ENCODE measurements at regions not wholly inside any gene's neighbourhood (a gene's known extent, or its start where the extent isn't known, plus 50 kb on each side); places are given as distances from the start of the nearest gene placed in this dataset.
A peak's percentile ranks its signal among the peaks of the same experiment; 100 is the strongest.

DNA sequence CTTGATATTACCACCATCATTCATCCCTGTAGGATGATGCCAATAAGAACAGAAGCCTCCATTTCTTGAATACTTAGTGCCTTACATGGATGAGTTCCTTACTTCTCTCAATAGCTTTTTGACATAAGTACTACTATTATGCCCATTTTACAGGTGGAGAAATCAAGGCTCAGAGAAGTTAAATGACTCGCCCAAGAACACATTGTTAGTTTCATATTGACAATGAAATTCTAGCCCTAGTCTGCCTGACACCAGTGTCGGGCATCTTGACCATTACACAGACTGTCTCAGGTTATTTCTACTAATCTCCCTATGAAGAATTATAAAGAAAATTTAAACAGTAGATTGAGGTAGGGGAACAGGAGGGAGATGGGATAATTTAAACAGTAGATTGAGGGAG, 52.5 kb upstream of the ARL8B start:
- Histone ChIP-seq H4K20me1 (ENCODE audit: insufficient read depth, low read length) (no peaks in the 10 kb centered on the region), H3K9ac (ENCODE audit: insufficient read depth, low read depth, low read length) (no peak overlapping the region), H3K9me3 (ENCODE audit: low read length) (no peaks in the 10 kb centered on the region), H2AFZ (ENCODE audit: low read length) (no peak overlapping the region), H3K79me2 (ENCODE audit: insufficient read depth, low read length) (no peaks in the 10 kb centered on the region), H3K4me3 (replicated peaks in 1 of 3; ENCODE audit: insufficient read depth in 1 of 3, low read depth in 2 of 3, low read length in 3 of 3) (no peak overlapping the region), H3K4me2 (ENCODE audit: low read depth, low read length) (no peak overlapping the region), H3K36me3 (replicated peaks in 1 of 2; ENCODE audit: control insufficient read depth in 1 of 2, insufficient read depth in 2 of 2, low read length in 2 of 2) (no peaks in the 10 kb centered on the region), H3K27ac (ENCODE audit: extremely low read length, insufficient read depth, low read length) (no peak overlapping the region), H3K27me3 (ENCODE audit: control insufficient read depth in 1 of 2, insufficient read depth in 2 of 2, low read length in 2 of 2) (peaks cover 0 to 19% of the 10 kb centered on the region in 2 experiments; a peak in 2 of 5 replicates), H3K4me1 (ENCODE audit: insufficient read depth, low read length) (peaks cover 4% of the 10 kb centered on the region; the same call in 1 of the 2 replicates)
- in situ Hi-C loops (cut with HindIII; ENCODE audit: extremely low pct_ligation_motif_present, low pct_unique_long_range_greater_than_20kb) (no loop called here), intact Hi-C loops (cut with micrococcal nuclease; ENCODE audit: unreplicated experiment) (no loop called here)
- 0% methylated on average over 2 of the region's 2 CpGs for WGBS (ENCODE audit: low lambda C conversion rate)
- no peak for DNase-seq (ENCODE audit: low spot score)
- ATAC-seq = no peak
- POLR2A ChIA-PET = no interaction called here
- no peak for FAIRE-seq
- CTCF ChIA-PET (ENCODE audit: low intra/inter-chr PET ratio, low total read pairs) = no interaction called here
- TF ChIP-seq ASH2L (IDR thresholded peaks at IDR 0.05; ENCODE audit: insufficient read length, low read depth, low read length) (no peak), ZNF629 (CRISPR knock-in tag; conservative IDR thresholded peaks at IDR 0.05) (peak; percentile 27; the same call in 1 of the 2 replicates)
- no TSS peak for BruUV-seq (replicated peaks)

DNA sequence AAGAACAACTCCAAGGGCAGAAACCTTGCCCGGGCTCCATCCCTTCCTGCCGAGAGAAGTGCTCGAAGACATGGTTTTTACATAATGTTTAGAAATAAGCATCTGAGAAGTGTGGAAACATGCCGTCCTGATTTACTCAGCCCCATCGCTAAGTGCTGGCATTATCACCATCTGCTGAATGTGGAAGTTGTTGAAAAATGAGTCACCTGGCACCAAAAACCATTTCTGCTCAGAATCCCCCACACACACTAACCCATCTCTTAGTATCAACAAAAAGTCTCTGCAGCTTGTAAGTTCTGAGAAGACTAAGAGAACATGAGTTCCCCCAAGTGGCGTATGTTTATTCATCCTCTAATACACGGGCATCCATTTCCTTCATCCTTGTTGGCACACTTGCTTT, 51.0 kb upstream of the ARL8B start:
- no peak overlapping the region for H2AFZ ChIP-seq (ENCODE audit: low read length)
- no peaks in the 10 kb centered on the region for H3K79me2 ChIP-seq (ENCODE audit: insufficient read depth, low read length)
- intact Hi-C loops (cut with micrococcal nuclease; ENCODE audit: unreplicated experiment) (no loop called here), in situ Hi-C loops (cut with HindIII; ENCODE audit: extremely low pct_ligation_motif_present, low pct_unique_long_range_greater_than_20kb) (no loop called here)
- POLR2A ChIA-PET = no interaction called here
- TF ChIP-seq ZNF484 (CRISPR knock-in tag; IDR thresholded peaks at IDR 0.05; ENCODE audit: borderline replicate concordance, low read depth) = no peak
- TF ChIP-seq SIN3A (IDR thresholded peaks at IDR 0.05; ENCODE audit: borderline replicate concordance, low read depth, low read length) = no peak
- TF ChIP-seq SCMH1 (CRISPR knock-in tag; IDR thresholded peaks at IDR 0.05; ENCODE audit: borderline replicate concordance) = no peak
- TF ChIP-seq, protein P1, sequence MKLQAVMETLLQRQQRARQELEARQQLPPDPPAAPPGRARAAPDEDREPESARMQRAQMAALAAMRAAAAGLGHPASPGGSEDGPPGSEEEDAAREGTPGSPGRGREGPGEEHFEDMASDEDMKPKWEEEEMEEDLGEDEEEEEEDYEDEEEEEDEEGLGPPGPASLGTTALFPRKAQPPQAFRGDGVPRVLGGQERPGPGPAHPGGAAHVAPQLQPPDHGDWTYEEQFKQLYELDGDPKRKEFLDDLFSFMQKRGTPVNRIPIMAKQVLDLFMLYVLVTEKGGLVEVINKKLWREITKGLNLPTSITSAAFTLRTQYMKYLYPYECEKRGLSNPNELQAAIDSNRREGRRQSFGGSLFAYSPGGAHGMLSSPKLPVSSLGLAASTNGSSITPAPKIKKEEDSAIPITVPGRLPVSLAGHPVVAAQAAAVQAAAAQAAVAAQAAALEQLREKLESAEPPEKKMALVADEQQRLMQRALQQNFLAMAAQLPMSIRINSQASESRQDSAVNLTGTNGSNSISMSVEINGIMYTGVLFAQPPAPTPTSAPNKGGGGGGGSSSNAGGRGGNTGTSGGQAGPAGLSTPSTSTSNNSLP (IDR thresholded peaks at IDR 0.05; ENCODE audit: low read depth, low read length) = no peak
- TF ChIP-seq, protein P2, sequence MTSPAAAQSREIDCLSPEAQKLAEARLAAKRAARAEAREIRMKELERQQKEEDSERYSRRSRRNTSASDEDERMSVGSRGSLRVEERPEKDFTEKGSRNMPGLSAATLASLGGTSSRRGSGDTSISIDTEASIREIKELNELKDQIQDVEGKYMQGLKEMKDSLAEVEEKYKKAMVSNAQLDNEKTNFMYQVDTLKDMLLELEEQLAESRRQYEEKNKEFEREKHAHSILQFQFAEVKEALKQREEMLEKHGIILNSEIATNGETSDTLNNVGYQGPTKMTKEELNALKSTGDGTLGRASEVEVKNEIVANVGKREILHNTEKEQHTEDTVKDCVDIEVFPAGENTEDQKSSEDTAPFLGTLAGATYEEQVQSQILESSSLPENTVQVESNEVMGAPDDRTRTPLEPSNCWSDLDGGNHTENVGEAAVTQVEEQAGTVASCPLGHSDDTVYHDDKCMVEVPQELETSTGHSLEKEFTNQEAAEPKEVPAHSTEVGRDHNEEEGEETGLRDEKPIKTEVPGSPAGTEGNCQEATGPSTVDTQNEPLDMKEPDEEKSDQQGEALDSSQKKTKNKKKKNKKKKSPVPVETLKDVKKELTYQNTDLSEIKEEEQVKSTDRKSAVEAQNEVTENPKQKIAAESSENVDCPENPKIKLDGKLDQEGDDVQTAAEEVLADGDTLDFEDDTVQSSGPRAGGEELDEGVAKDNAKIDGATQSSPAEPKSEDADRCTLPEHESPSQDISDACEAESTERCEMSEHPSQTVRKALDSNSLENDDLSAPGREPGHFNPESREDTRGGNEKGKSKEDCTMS (CRISPR knock-in tag; conservative IDR thresholded peaks at IDR 0.05) = no peak
- TF ChIP-seq ZSCAN25 (CRISPR knock-in tag; IDR thresholded peaks at IDR 0.05) = no peak
- no peak for TF ChIP-seq MIER2 (CRISPR knock-in tag; IDR thresholded peaks at IDR 0.05)
- no peak for TF ChIP-seq ISX (CRISPR knock-in tag; conservative IDR thresholded peaks at IDR 0.05)
- no peak for TF ChIP-seq MAF1 (CRISPR knock-in tag; IDR thresholded peaks at IDR 0.05; ENCODE audit: borderline replicate concordance)
- DNase-seq (ENCODE audit: low spot score) (no peak), ATAC-seq (no peak), FAIRE-seq (no peak)
- peaks cover 8% of the 10 kb centered on the region; the same call in 1 of the 2 replicates for H3K4me1 ChIP-seq (ENCODE audit: insufficient read depth, low read length)
- H3K4me2 ChIP-seq (ENCODE audit: low read depth, low read length) = no peak overlapping the region
- H3K4me3 ChIP-seq (replicated peaks in 1 of 3; ENCODE audit: insufficient read depth in 1 of 3, low read depth in 2 of 3, low read length in 3 of 3) = no peak overlapping the region
- peaks cover 0 to 19% of the 10 kb centered on the region in 2 experiments; a peak in 2 of 5 replicates for H3K27me3 ChIP-seq (ENCODE audit: control insufficient read depth in 1 of 2, insufficient read depth in 2 of 2, low read length in 2 of 2)
- H3K9me3 ChIP-seq (ENCODE audit: low read length) = no peaks in the 10 kb centered on the region
- 30% methylated on average over 5 of the region's 7 CpGs for WGBS (ENCODE audit: low lambda C conversion rate)
- BruUV-seq (replicated peaks) = no TSS peak
- CTCF ChIA-PET (ENCODE audit: low intra/inter-chr PET ratio, low total read pairs) = no interaction called here
- no peak overlapping the region for H3K27ac ChIP-seq (ENCODE audit: extremely low read length, insufficient read depth, low read length)
- H4K20me1 ChIP-seq (ENCODE audit: insufficient read depth, low read length) = no peaks in the 10 kb centered on the region
- H3K9ac ChIP-seq (ENCODE audit: insufficient read depth, low read depth, low read length) = no peak overlapping the region
- H3K36me3 ChIP-seq (replicated peaks in 1 of 2; ENCODE audit: control insufficient read depth in 1 of 2, insufficient read depth in 2 of 2, low read length in 2 of 2) = no peaks in the 10 kb centered on the region
